ENCODE measurements at regions not wholly inside any gene's neighbourhood (a gene's known extent, or its start where the extent isn't known, plus 50 kb on each side); places are given as distances from the start of the nearest gene placed in this dataset.

GRCh38 chr4:24303926-24304325 lies 280.4 kb downstream of the DHX15 start:
- no peak for DNase-seq (ENCODE audit: extremely low read depth in 1 of 4, low spot score in 3 of 4)
- H3K4me3 ChIP-seq, result no peak overlapping the region
- no peak overlapping the region for H3K27ac ChIP-seq (ENCODE audit: extremely low read depth, low read depth, low read length)
- no peaks in the 10 kb centered on the region for H3K9me1 ChIP-seq (ENCODE audit: control insufficient read depth, insufficient read depth, low read length)
- no peak overlapping the region for H3K4me2 ChIP-seq (ENCODE audit: insufficient read depth, low read length)
- no peak for TF ChIP-seq VEZF1 (CRISPR knock-in tag; IDR thresholded peaks at IDR 0.05)
- TF ChIP-seq TCF7 (IDR thresholded peaks at IDR 0.05; ENCODE audit: borderline replicate concordance), result no peak
- no peak for TF ChIP-seq NR4A1 (CRISPR knock-in tag; IDR thresholded peaks at IDR 0.05)
- no peak for TF ChIP-seq NR4A1 (tag; IDR thresholded peaks at IDR 0.05)
- TF ChIP-seq SP2 (IDR thresholded peaks at IDR 0.05; ENCODE audit: extremely low read depth, low read depth, low read length, poor library complexity, severe bottlenecking), result no peak
- TF ChIP-seq POLR3A (IDR thresholded peaks at IDR 0.05; ENCODE audit: borderline replicate concordance, extremely low read depth, insufficient read depth, insufficient read length), result no peak
- no peak for TF ChIP-seq ATF2 (CRISPR knock-in tag; IDR thresholded peaks at IDR 0.05)
- TF ChIP-seq ZNF76 (CRISPR knock-in tag; IDR thresholded peaks at IDR 0.05; ENCODE audit: borderline replicate concordance), result no peak
- no peak for TF ChIP-seq CHCHD3 (CRISPR knock-in tag; IDR thresholded peaks at IDR 0.05)
- no peak for TF ChIP-seq MCM5 (IDR thresholded peaks at IDR 0.05; ENCODE audit: low read depth)
- TF ChIP-seq, protein P1, sequence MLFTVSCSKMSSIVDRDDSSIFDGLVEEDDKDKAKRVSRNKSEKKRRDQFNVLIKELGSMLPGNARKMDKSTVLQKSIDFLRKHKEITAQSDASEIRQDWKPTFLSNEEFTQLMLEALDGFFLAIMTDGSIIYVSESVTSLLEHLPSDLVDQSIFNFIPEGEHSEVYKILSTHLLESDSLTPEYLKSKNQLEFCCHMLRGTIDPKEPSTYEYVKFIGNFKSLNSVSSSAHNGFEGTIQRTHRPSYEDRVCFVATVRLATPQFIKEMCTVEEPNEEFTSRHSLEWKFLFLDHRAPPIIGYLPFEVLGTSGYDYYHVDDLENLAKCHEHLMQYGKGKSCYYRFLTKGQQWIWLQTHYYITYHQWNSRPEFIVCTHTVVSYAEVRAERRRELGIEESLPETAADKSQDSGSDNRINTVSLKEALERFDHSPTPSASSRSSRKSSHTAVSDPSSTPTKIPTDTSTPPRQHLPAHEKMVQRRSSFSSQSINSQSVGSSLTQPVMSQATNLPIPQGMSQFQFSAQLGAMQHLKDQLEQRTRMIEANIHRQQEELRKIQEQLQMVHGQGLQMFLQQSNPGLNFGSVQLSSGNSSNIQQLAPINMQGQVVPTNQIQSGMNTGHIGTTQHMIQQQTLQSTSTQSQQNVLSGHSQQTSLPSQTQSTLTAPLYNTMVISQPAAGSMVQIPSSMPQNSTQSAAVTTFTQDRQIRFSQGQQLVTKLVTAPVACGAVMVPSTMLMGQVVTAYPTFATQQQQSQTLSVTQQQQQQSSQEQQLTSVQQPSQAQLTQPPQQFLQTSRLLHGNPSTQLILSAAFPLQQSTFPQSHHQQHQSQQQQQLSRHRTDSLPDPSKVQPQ (CRISPR knock-in tag; IDR thresholded peaks at IDR 0.05; ENCODE audit: borderline replicate concordance), result no peak
- CTCF ChIA-PET (ENCODE audit: low intra/inter-chr PET ratio), result no interaction called here
- no peak for ATAC-seq
- in situ Hi-C loops (cut with MboI) (no loop called here), intact Hi-C loops (cut with micrococcal nuclease) (no loop called here)
- H3K9ac ChIP-seq (ENCODE audit: insufficient read depth in 1 of 2, low read depth in 2 of 2, low read length in 2 of 2), result no peak overlapping the region
- no peaks in the 10 kb centered on the region for H3K4me1 ChIP-seq (replicated peaks in 1 of 2; ENCODE audit: control insufficient read depth in 2 of 2, insufficient read depth in 2 of 2, low read length in 2 of 2)
- FAIRE-seq, result no peak
- BruUV-seq (replicated peaks), result no TSS peak
- POLR2A ChIA-PET, result no interaction called here
- H4K20me1 ChIP-seq (replicated peaks; ENCODE audit: control insufficient read depth, insufficient read depth, low read length), result no peaks in the 10 kb centered on the region
- no peaks in the 10 kb centered on the region for H3K9me3 ChIP-seq (replicated peaks; ENCODE audit: control insufficient read depth, insufficient read depth, low read depth, low read length)
- H2AFZ ChIP-seq (ENCODE audit: low read depth, low read length), result no peak overlapping the region
- 0% methylated on average over 2 of the region's 2 CpGs for WGBS (ENCODE audit: insufficient coverage, low coverage, missing lambda C conversion rate)
- H3K27me3 ChIP-seq (ENCODE audit: control insufficient read depth in 2 of 2, insufficient read depth in 2 of 2, low read length in 2 of 2), result no peaks in the 10 kb centered on the region
- no peaks in the 10 kb centered on the region for H3K36me3 ChIP-seq (ENCODE audit: control insufficient read depth, insufficient read depth, low read length)
- no peaks in the 10 kb centered on the region for H3K79me2 ChIP-seq (ENCODE audit: control insufficient read depth, insufficient read depth, low read length)
